ACHN (cell line): ENCODE measurements at regions not wholly inside any gene's neighbourhood (a gene's known extent, or its start where the extent isn't known, plus 50 kb on each side); places are given as distances from the start of the nearest gene placed in this dataset.
A peak's percentile ranks its signal among the peaks of the same experiment; 100 is the strongest.
"Not testable (repeated sequence)": the region's sequence is repeated elsewhere in the genome, so short reads cannot be mapped to it uniquely, and the experiment has no call there.

Source experiments
- DNase-seq: peaks from one replicate; pipeline ENCODE4 v3.0.0-alpha.2; 2015
- in situ Hi-C: cut with HindIII; loops from 2 replicates; pipeline ENCODE4 v1.10.0; 2017; ENCODE audit warnings: low sequenced_read_pairs, low pct_ligation_motif_present, low pct_unique_long_range_greater_than_20kb

DNA sequence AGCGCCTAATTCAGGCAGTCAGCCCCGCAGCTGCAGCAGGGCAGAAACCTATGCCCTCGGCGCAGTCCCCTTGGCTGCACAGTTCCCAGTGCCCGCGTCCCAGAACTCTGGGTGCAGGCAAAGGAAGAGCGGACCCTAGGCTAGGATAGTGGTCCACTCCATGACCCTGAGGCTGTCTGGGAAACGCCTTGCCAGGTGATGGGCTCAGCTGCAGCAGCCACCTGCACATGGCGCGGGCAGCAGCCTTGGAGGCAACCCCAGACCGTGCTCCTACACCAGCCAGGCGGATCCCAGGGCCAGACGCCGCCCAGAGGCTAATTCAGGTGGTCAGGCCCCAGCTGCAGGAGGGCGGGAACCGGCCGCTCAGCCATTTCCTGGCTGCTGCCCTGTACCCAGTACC lies 83.0 kb downstream of the POTEC start:
- DNase-seq, in situ Hi-C loops: not testable (repeated sequence)

DNA sequence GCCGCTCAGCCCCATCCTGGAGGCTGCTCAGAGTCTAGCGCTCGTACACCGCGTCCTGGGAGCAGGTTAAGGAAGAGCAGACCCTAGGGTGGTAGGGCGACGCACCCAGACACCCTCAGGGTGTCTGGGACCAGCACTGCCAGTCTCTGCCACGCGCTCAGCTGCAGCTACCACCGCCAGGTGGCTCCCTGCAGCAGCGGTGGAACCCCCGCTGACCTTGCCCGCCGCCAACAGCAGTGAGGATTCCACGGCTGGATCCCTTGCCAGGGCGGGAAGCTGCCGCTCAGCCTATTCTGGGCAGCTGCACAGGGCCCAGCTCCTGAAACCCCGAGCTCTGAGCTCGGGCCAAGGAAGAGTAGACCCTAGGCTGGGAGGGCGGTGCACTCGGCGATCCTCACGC lies 83.6 kb downstream of the POTEC start:
- DNase-seq, in situ Hi-C loops: not testable (repeated sequence)

DNA sequence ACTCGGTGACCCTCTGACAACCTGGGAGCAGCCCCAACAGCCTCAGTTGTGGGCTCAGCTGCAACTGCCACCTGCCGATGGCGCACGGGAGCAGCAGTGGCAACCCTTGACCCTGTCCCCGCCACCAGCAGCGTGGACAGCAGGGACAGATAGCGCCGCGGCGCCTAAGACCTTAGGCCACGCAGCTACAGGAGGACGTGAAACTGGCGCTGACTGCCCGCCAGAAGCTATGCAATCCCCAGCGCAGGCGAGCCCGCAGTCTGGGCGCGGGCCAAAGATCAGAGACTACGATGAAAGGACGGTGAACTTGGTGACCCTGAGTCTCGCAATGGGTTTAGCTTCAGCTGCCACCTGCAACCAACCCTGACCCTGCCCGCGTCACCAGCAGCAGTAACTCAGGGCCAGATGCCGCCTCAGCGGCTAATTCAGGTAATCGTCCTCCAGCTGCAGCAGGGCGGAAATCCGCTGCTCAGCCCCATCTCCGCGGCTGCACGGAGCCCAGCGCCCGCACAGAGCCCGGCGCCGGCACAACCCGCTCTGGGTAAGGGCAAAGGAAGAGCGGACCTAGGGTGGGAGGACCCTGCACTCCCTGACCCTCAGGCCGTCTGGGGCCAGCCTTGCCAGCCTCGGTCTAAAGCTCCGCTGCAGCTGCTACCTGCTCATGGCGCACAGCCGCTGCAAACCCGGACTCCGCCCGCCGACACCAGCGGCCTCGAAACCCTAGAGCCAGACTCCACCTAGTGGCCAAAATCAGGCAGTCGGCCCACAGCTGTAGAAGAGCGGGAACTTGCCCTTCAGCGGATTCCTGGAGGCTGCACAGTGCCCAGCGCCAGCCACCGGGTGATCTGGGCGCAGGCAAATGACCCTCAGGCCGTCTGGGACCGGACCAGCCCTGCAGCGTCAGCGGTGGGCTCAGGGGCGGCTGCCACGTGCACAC lies 85.1 kb downstream of the POTEC start:
- DNase-seq = peak; percentile 12
- in situ Hi-C loops = not testable (repeated sequence)

GRCh38 chr18:14450637-14451009 lies 92.8 kb downstream of the POTEC start:
- in situ Hi-C loops = not testable (repeated sequence)
- peak; percentile 29 for DNase-seq

- peak; percentile 36 for DNase-seq
- in situ Hi-C loops = not testable (repeated sequence)
Observed at GRCh38 chr18:14449995-14450636, 93.3 kb downstream of the POTEC start.

GRCh38 chr18:14449062-14449461 lies 94.3 kb downstream of the POTEC start:
- in situ Hi-C loops, DNase-seq: not testable (repeated sequence)

DNA sequence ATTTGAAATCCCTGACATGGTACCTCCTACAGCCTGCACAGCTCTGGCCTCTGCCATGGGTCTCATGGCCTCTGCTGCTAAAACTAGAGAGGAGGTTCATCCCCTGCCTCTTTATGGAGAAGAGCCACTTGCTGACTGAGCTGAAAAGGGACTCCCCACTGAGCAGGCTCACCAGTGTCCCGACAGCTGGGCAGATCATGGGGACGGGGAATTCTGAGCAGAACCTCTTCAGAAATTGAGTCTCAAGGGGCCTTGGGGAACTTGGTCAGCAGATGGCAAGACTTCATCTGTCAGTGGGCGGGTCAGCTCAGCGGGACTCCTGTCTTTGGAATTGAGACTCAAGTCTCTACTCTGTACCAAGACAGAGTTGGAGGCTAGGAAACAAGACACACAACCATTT lies 95.7 kb downstream of the POTEC start:
- in situ Hi-C loops, DNase-seq: not testable (repeated sequence)

DNA sequence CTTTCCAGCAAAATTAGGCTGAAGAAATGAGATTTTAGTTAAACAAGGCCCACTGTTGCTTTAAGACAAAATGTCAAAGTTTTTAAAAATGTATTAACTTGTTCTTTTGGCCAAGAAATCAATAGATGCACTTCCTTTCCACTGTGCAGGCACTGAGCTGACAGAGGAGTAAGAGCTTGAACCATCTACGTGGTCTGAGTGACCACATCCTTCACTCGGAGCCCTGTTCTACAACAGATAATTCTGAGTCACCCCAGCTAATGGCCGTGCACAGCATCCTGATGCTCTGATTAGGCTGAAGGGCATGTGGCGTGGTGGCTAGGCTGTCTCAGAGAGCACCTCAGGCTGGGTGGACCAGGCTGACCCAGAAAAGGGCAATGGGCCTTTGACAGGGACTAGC lies 107.9 kb downstream of the POTEC start:
- in situ Hi-C loops = not testable (repeated sequence)
- peak; percentile 22 for DNase-seq

DNA sequence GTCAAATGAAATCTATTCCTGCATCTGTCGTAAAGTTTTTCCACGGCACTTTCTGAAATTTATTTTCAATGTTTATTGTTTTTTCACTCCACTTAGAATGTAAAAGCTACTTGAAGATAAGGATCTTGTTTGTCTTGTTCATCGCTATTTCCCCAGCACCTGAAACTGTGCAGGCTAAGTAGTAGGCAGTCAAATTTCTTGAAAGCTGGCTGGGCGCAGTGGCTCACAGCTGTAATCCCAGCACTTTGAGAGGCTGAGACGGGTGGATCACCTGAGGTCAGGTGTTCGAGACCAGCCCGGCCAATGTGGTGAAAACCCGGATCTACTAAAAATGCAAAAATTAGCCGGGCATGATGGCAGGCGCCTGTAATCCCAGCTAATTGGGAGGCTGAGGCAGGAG lies 111.0 kb downstream of the POTEC start:
- DNase-seq, in situ Hi-C loops: not testable (repeated sequence)

DNA sequence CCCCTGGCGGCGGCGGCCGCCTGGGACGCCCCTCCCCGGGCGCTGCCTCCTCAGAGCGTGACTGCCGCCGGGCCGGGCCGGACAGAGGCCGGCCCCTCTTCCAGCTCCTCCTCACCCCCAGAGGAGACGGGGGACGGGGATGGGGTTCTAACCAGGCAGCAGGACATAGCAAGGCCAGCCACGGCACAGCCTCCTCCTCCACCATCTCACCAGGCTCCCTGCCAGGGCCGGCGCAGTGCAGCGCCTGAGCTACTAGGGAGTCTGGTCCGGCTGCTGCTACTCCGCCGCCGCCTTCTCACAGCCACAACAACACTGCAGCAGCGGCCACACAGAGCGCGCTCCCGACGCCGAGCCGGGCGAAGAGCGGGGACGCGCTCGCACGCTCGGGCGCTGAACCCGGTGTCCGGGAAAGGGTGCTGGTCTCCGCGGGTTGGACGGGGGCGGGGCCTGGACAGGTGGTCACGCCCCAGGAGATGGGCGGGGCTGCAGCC lies 112.3 kb downstream of the POTEC start:
- in situ Hi-C loops = not testable (repeated sequence)
- DNase-seq = peak; percentile 77

- in situ Hi-C loops = not testable (repeated sequence)
- peak; percentile 29 for DNase-seq
Observed at GRCh38 chr18:14415806-14416205, 127.6 kb downstream of the POTEC start.

- DNase-seq, in situ Hi-C loops: not testable (repeated sequence)
Observed at GRCh38 chr18:14415399-14415798, 128.0 kb downstream of the POTEC start.

DNA sequence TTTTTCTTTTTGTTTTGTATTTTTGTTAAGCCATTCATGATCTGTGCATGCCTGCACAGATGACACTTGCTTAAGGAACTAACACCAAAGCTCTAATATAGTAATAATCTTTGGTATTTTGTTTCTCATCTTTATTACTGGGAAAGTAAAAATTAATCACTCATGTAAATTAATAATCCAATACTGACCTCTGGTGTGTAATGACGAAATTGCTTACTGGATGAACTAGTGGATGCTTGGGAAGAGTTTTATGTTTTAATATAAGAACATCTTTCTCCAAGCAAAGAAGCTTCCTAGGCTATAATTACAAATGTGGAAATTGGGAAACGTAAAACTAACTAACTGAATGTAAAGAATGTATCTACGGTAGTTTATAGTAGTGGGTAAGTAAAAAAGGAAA lies 147.9 kb downstream of the POTEC start:
- DNase-seq, in situ Hi-C loops: not testable (repeated sequence)

DNA sequence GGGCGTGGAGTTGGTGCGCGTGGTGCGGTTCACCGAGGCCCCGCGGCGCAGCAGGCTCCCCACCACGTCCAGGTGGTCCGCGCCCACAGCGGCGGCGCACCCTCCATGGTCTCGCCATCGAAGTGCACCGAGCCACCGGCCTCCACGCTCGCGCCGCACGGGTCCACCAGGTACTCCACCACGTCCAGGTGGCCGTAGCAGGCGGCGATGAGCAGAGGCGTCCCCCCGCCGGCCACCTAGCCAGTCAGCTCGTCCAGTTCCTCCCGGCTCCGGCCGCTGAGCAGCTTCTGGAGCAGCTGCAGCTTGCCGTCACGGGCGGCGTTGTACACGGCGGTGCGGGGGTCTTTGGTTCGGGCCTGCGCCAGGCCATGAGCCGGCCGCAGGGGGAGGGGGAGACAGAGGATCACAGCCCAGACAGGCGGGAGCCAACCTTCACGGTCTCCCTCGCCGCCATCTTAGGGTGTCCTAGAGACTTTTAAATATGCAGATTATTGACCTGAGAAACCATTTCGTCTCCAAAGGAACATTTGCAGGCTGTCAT lies 149.8 kb downstream of the POTEC start:
- in situ Hi-C loops, DNase-seq: not testable (repeated sequence)

DNA sequence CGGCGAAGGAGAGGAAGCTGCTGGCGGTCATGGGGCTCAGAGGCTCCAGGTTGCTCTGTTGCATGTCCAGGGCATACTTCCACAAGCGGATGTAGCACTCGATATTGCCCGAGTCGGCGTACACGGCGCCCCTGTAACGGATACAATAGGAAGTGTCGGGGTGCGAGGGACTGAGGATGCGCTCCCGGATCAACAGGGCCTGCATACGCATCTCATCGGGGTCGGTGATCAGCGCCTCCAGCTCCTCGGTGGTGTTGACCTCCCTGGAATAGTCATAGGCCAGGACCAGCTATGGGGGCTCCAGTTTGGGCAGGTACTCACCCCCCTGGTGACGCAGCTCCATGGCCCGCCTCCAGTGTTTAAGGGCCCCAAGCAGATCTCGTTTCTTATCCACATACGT lies 150.8 kb downstream of the POTEC start:
- in situ Hi-C loops = not testable (repeated sequence)

DNA sequence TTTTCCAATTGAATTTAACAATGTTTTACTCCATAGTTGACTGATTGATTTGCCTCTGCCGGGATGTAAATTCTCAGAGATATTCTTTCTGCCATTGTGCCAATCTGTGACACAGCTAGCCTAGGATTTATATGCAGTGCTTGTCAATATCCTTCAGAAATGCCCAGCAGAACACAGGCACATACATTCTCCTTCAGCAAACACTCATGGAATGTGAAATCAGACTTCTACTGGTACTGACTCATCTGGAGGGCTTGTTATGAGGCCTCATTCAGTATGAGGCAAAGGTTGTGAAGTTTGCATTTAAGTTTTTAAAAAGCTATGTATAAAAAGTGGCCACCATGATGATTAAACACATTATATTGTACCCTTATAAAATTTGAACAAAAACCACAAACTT lies 158.4 kb downstream of the POTEC start:
- DNase-seq, in situ Hi-C loops: not testable (repeated sequence)

More for the DNA sequence above, 150.8 kb downstream of the POTEC start:
- DNase-seq = not testable (repeated sequence)

GRCh38 chr18:14382666-14383065 lies 160.7 kb downstream of the POTEC start:
- DNase-seq, in situ Hi-C loops: not testable (repeated sequence)

GRCh38 chr18:14379489-14379888 lies 163.9 kb downstream of the POTEC start:
- DNase-seq, in situ Hi-C loops: not testable (repeated sequence)

DNA sequence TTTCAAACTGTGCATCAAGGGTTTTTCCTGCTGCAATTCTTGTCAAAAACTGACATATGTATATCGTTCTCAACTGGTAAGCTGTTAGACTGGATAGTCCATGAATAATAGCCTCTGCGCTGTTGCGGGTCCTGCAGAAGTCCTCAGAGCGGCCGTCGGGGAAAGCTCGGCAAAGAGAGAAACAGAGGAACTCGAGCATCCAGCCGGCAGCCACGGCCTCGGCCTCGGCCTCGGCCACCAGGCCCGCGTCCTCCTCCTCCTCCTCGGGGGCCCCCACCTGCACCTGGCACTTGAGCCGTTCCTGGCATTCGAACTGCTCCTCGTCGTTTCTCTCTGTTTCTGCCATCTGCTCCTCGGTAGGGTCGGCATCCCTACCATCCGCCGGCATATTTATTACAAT lies 165.0 kb downstream of the POTEC start:
- in situ Hi-C loops, DNase-seq: not testable (repeated sequence)
